ENCODE measurements at regions not wholly inside any gene's neighbourhood (a gene's known extent, or its start where the extent isn't known, plus 50 kb on each side); places are given as distances from the start of the nearest gene placed in this dataset.

DNA sequence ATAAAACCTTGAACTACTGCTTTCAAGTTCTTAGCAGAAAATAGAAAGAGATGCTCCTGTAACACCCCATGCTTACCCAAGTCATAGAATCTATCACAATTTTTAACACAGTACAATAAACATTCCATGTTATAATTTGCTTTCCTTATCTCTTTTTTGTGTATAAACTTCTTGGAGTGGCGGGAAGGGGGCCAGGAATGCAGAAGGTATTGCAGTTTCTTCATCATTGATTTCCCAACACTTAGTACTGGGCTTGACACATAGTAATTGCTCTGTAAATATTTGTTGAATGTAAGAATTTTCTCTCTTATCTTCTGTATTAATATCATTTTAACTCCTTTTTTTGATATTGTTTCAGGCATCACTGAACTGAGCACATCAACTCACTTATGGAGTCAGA lies 535.8 kb downstream of the KCTD12 start:
- Mint-ChIP-seq H3K9me3 (peaks cover 0 to 3% (median 0%) of the 10 kb centered on the region in 8 donors), H3K27me3 (no peaks in the 10 kb centered on the region), H3K4me3 (no peak overlapping the region)

DNA sequence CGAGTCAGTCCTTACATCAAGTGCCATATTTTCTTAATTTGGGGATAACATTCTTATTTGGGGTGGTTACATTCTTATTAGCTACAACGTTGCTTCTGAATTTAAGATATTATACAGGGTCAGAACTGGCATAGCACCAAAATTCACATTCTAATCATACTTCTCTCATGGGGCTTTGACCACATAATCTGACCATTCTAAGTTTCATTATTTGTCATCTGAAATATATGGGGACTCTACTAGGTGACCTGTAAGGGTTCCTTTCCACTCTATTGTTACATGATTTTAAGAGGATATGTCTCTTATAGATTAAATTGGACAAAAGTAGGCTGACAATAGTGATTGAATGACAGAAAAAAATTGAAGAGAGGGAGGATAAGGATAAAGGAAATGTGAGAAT lies 536.5 kb downstream of the KCTD12 start:
- Mint-ChIP-seq H3K36me3 (no peaks in the 10 kb centered on the region), H3K27ac (no peak overlapping the region), H3K4me1 (no peaks in the 10 kb centered on the region), H3K27me3 (no peaks in the 10 kb centered on the region), H3K9me3 (peaks cover 0 to 3% (median 0%) of the 10 kb centered on the region in 8 donors), H3K4me3 (no peak overlapping the region)
- Histone ChIP-seq H3K36me3 (ENCODE audit: insufficient read depth, low read length) (no peaks in the 10 kb centered on the region), H3K27ac (ENCODE audit: low read depth, low read length) (no peak overlapping the region), H3K27me3 (ENCODE audit: insufficient read depth, low read length) (no peaks in the 10 kb centered on the region), H3K9me3 (ENCODE audit: control insufficient read depth in 1 of 2, low read length in 2 of 2) (no peaks in the 10 kb centered on the region), H3K4me3 (ENCODE audit: low read length in 2 of 2) (no peak overlapping the region), H3K4me1 (ENCODE audit: insufficient read depth, low read length) (no peaks in the 10 kb centered on the region)
- CTCF ChIA-PET (ENCODE audit: partially characterized antibody): no interaction called here
- POLR2A ChIA-PET (ENCODE audit: partially characterized antibody): no interaction called here
- intact Hi-C loops (cut with micrococcal nuclease): no loop called here
- DNase-seq: no peak

More for the DNA sequence above, 535.8 kb downstream of the KCTD12 start:
- H3K27ac ChIP-seq (ENCODE audit: low read depth, low read length): no peak overlapping the region
- H3K4me1 ChIP-seq (ENCODE audit: insufficient read depth, low read length): no peaks in the 10 kb centered on the region
- Mint-ChIP-seq H3K4me1 (no peaks in the 10 kb centered on the region), H3K27ac (no peak overlapping the region), H3K36me3 (no peaks in the 10 kb centered on the region)
- CTCF ChIA-PET (ENCODE audit: partially characterized antibody): no interaction called here
- H3K36me3 ChIP-seq (ENCODE audit: insufficient read depth, low read length): no peaks in the 10 kb centered on the region
- H3K27me3 ChIP-seq (ENCODE audit: insufficient read depth, low read length): no peaks in the 10 kb centered on the region
- POLR2A ChIA-PET (ENCODE audit: partially characterized antibody): no interaction called here
- no peak overlapping the region for H3K4me3 ChIP-seq (ENCODE audit: low read length in 2 of 2)
- DNase-seq: no peak
- intact Hi-C loops (cut with micrococcal nuclease): no loop called here
- H3K9me3 ChIP-seq (ENCODE audit: control insufficient read depth in 1 of 2, low read length in 2 of 2): no peaks in the 10 kb centered on the region

DNA sequence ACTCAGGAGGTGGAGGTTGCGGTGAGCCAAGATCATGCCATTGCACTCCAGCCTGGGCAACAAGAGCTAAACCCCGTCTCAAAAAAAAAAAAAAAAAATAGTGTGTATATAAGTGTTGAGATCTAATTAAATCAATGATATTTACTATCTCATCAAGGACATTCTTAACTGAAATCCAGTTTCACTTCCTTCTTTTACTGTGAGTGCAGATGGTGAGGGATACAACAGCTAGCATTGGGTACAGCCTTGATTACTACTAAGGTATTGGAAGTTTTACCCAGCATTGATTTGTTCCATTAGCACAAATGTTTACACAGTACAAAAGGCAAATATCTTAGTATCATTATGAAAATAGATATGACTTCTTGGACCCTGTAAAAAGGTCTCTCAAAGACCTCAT lies 546.6 kb downstream of the KCTD12 start:
- H3K4me1 Mint-ChIP-seq: no peaks in the 10 kb centered on the region
- Histone ChIP-seq H3K27me3 (ENCODE audit: insufficient read depth, low read length) (no peaks in the 10 kb centered on the region), H3K4me3 (ENCODE audit: low read length in 2 of 2) (no peak overlapping the region), H3K4me1 (ENCODE audit: insufficient read depth, low read length) (no peaks in the 10 kb centered on the region), H3K36me3 (ENCODE audit: insufficient read depth, low read length) (no peaks in the 10 kb centered on the region), H3K9me3 (ENCODE audit: control insufficient read depth in 1 of 2, low read length in 2 of 2) (no peaks in the 10 kb centered on the region), H3K27ac (ENCODE audit: low read depth, low read length) (no peak overlapping the region)
- H3K9me3 Mint-ChIP-seq: peaks cover 0 to 7% (median 3%) of the 10 kb centered on the region in 8 donors
- H3K27me3 Mint-ChIP-seq: peaks cover 0 to 2% of the 10 kb centered on the region in 2 donors
- no peaks in the 10 kb centered on the region for H3K36me3 Mint-ChIP-seq
- CTCF ChIA-PET (ENCODE audit: partially characterized antibody): no interaction called here
- H3K27ac Mint-ChIP-seq: no peak overlapping the region
- no peak overlapping the region for H3K4me3 Mint-ChIP-seq
- intact Hi-C loops (cut with micrococcal nuclease): no loop called here
- DNase-seq: no peak
- POLR2A ChIA-PET (ENCODE audit: partially characterized antibody): no interaction called here

DNA sequence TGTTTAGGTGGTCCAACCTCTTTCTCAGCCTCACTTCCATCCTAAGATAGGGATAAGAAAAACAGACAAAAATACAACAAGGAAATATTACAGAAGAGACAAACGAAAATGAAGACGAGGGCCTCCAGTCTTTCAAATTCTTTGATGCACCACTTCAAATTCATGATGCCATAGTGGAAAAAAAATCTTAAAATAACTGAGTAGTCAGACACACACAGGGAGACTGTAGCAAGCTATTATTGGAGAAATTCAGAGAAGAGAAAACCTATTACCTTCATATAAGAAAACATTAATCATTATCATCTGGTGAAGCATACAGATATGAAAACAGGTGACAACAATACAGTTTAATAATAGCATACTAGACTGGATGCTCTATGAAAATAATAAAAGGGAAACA lies 548.2 kb downstream of the KCTD12 start:
- Histone ChIP-seq H3K4me3 (ENCODE audit: low read length in 2 of 2) (no peak overlapping the region), H3K4me1 (ENCODE audit: insufficient read depth, low read length) (no peaks in the 10 kb centered on the region), H3K27me3 (ENCODE audit: insufficient read depth, low read length) (no peaks in the 10 kb centered on the region), H3K36me3 (ENCODE audit: insufficient read depth, low read length) (no peaks in the 10 kb centered on the region), H3K27ac (ENCODE audit: low read depth, low read length) (no peak overlapping the region), H3K9me3 (ENCODE audit: control insufficient read depth in 1 of 2, low read length in 2 of 2) (no peaks in the 10 kb centered on the region)
- H3K4me3 Mint-ChIP-seq: no peak overlapping the region
- ChIA-PET POLR2A (ENCODE audit: partially characterized antibody) (no interaction called here), CTCF (ENCODE audit: partially characterized antibody) (no interaction called here)
- H3K36me3 Mint-ChIP-seq: no peaks in the 10 kb centered on the region
- peaks cover 0 to 3% (median 0%) of the 10 kb centered on the region in 8 donors for H3K9me3 Mint-ChIP-seq
- DNase-seq: no peak
- intact Hi-C loops (cut with micrococcal nuclease): no loop called here
- no peaks in the 10 kb centered on the region for H3K4me1 Mint-ChIP-seq
- no peak overlapping the region for H3K27ac Mint-ChIP-seq
- no peaks in the 10 kb centered on the region for H3K27me3 Mint-ChIP-seq

DNA sequence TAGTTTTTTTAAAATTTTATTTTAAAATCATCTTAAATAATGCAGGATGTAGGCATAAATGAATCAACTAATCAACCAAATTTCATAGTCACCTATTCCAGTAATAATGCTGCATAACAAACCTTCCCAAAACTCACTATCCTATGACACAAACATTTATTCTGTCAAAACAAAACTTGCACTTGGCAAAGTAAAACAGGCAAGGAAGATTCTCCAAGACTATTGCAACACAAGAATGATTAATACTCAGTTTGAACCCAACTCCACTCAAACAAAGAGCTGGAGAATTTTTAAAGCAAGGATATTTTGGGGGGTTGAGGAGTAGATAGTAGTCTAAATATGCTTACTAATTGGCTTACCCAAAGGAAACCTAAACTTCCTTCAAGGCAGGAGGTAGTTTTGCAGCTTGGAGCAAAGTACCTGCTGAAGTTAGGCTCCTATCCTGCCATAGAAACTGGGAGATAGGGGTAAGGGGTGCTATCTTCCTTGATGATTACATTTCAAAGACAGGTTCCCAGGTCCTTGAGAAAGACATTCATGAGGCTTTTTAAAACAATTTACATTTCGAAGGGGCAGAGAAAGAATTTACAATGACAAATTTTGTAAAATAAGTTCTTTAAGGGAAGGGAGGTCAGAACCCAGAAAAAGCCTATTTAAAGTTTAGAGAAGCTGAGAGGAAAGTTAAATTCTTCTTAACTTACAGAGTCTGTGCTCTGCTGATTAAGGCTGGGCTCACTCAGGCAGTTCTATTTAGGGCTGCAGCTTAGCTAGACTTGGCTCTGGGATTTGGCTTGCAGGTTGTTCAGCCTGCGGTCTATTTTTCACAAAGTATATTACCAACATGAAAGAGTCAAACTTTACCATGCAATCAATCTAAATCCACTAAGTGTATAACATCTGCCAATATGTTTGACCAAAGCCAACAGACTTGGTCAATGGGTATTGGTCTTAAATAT lies 549.0 kb downstream of the KCTD12 start:
- H3K36me3 Mint-ChIP-seq: no peaks in the 10 kb centered on the region
- H3K9me3 Mint-ChIP-seq: peaks cover 0 to 3% (median 0%) of the 10 kb centered on the region in 8 donors
- no peak overlapping the region for H3K4me3 ChIP-seq (ENCODE audit: low read length in 2 of 2)
- no peak overlapping the region for H3K4me3 Mint-ChIP-seq
- CTCF ChIA-PET (ENCODE audit: partially characterized antibody): no interaction called here
- H3K27ac ChIP-seq (ENCODE audit: low read depth, low read length): no peak overlapping the region
- H3K36me3 ChIP-seq (ENCODE audit: insufficient read depth, low read length): no peaks in the 10 kb centered on the region
- no peaks in the 10 kb centered on the region for H3K4me1 ChIP-seq (ENCODE audit: insufficient read depth, low read length)
- POLR2A ChIA-PET (ENCODE audit: partially characterized antibody): no interaction called here
- no peak overlapping the region for H3K27ac Mint-ChIP-seq
- no peak for DNase-seq
- no peaks in the 10 kb centered on the region for H3K27me3 ChIP-seq (ENCODE audit: insufficient read depth, low read length)
- H3K9me3 ChIP-seq (ENCODE audit: control insufficient read depth in 1 of 2, low read length in 2 of 2): no peaks in the 10 kb centered on the region
- intact Hi-C loops (cut with micrococcal nuclease): no loop called here
- no peaks in the 10 kb centered on the region for H3K4me1 Mint-ChIP-seq
- H3K27me3 Mint-ChIP-seq: no peaks in the 10 kb centered on the region

DNA sequence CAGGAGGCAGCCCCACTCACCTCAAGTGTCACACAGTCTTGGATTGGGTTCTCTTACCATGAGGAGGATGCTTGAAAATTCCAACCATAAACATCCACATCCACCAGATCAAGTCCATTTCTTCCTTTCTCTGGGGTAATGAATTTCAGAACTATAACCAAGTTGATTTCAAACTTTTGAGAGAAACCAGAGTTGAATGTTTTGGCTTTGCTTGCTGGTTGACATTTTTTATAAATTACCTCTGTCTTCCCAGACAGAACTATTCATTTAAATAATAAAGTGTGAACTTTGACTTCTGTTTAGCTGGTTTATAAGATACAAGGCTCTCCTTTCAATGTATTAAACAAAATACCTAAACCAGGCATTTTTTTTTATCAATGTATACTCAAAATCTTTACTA lies 550.7 kb downstream of the KCTD12 start:
- no peak overlapping the region for H3K27ac ChIP-seq (ENCODE audit: low read depth, low read length)
- no peaks in the 10 kb centered on the region for H3K27me3 ChIP-seq (ENCODE audit: insufficient read depth, low read length)
- no peak for DNase-seq
- CTCF ChIA-PET (ENCODE audit: partially characterized antibody): no interaction called here
- H3K27ac Mint-ChIP-seq: no peak overlapping the region
- intact Hi-C loops (cut with micrococcal nuclease): no loop called here
- peaks cover 0 to 3% (median 0%) of the 10 kb centered on the region in 8 donors for H3K9me3 Mint-ChIP-seq
- H3K9me3 ChIP-seq (ENCODE audit: control insufficient read depth in 1 of 2, low read length in 2 of 2): no peaks in the 10 kb centered on the region
- no peak overlapping the region for H3K4me3 ChIP-seq (ENCODE audit: low read length in 2 of 2)
- no peaks in the 10 kb centered on the region for H3K36me3 Mint-ChIP-seq
- no peaks in the 10 kb centered on the region for H3K27me3 Mint-ChIP-seq
- no peak overlapping the region for H3K4me3 Mint-ChIP-seq
- POLR2A ChIA-PET (ENCODE audit: partially characterized antibody): no interaction called here
- no peaks in the 10 kb centered on the region for H3K36me3 ChIP-seq (ENCODE audit: insufficient read depth, low read length)
- H3K4me1 ChIP-seq (ENCODE audit: insufficient read depth, low read length): no peaks in the 10 kb centered on the region
- H3K4me1 Mint-ChIP-seq: no peaks in the 10 kb centered on the region

DNA sequence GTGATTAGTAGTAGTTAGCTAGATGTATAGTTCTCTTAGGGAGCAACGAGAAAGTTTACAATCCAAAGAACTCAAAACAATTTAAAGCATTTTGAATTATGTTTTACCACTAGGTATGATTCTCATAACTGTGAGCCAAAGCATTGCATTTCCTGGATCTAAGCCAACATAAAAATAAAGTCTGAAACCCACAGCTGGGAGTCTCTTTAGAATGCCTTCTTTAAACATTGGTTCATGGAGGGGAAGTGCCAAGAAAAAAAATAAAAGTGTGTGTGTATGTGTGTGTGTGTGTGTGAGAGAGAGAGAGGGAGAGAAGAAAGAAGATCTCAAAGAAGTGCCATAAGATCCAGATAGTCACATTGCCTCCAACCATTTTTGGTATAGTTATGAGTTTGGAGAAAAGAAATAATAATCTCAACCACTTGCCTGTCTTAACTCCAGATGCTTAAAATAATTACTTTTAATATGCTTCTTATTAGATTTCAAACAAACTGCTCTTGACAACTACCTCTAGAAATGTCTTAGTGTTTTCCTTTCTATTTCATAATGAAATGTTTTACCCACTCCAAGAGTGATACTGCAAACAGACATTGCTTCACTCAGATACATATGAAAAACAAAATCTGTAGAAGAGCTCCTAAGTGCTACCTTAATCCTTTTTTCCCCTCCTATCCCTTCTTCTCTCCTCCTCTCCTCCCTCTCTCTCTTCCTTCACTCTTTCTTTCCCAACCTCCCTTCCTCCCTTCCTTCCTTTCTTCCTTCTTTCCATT lies 554.1 kb downstream of the KCTD12 start:
- no peaks in the 10 kb centered on the region for H3K36me3 Mint-ChIP-seq
- POLR2A ChIA-PET (ENCODE audit: partially characterized antibody): no interaction called here
- H3K27ac Mint-ChIP-seq: no peak overlapping the region
- CTCF ChIA-PET (ENCODE audit: partially characterized antibody): no interaction called here
- Histone ChIP-seq H3K27ac (ENCODE audit: low read depth, low read length) (no peak overlapping the region), H3K4me1 (ENCODE audit: insufficient read depth, low read length) (no peaks in the 10 kb centered on the region), H3K4me3 (ENCODE audit: low read length in 2 of 2) (no peak overlapping the region), H3K27me3 (ENCODE audit: insufficient read depth, low read length) (no peaks in the 10 kb centered on the region), H3K36me3 (ENCODE audit: insufficient read depth, low read length) (no peaks in the 10 kb centered on the region), H3K9me3 (ENCODE audit: control insufficient read depth in 1 of 2, low read length in 2 of 2) (no peaks in the 10 kb centered on the region)
- no peak for DNase-seq
- H3K9me3 Mint-ChIP-seq: peaks cover 0 to 4% (median 0%) of the 10 kb centered on the region in 8 donors
- H3K4me1 Mint-ChIP-seq: no peaks in the 10 kb centered on the region
- H3K27me3 Mint-ChIP-seq: no peaks in the 10 kb centered on the region
- no peak overlapping the region for H3K4me3 Mint-ChIP-seq
- intact Hi-C loops (cut with micrococcal nuclease): no loop called here
